NAMALWA (cell line): ENCODE measurements at regions not wholly inside any gene's neighbourhood (a gene's known extent, or its start where the extent isn't known, plus 50 kb on each side); places are given as distances from the start of the nearest gene placed in this dataset.

Experiments
- DNase-seq: peaks from one replicate; pipeline ENCODE4 v3.0.0-alpha.2; 2015; ENCODE audit warnings: low spot score

DNA sequence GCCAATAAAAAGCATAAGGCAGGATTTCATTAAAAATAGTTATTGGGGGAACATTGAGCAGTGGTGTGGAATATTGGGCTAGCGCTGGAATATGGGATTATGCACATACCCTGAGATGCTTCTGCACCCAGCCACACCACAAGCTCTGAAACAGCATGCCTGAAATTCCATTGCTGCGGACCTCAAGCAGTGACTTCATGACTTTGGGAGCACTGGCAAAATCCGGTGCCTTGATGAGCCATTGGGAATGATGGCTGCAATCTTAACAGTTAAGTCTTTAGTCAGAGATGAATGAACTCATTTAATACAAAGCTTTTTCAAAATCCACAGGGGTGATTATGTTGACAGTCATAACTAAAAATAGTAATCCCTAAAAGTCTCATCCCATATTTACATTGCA, 274.7 kb upstream of the MTPN start:
- DNase-seq: no peak

DNA sequence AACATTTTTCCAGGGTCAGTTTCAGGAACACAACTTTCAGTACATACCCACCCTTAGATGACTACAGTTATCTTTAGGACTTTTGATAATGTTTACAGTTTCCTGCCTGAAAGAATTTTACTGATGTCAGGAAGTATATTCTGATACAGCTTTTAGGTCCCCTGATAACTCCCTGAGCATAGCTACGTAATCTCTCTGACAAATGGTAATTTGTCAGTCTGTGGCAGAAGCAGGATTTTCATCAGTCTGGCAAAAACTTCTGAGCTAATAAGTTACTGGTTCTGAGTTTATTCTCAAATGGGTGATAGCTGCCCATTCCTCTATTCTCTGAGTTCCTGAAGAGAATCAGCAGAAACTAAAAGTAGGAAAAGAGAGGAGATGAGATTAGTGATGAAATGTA, 270.1 kb upstream of the MTPN start:
- DNase-seq: no peak

DNA sequence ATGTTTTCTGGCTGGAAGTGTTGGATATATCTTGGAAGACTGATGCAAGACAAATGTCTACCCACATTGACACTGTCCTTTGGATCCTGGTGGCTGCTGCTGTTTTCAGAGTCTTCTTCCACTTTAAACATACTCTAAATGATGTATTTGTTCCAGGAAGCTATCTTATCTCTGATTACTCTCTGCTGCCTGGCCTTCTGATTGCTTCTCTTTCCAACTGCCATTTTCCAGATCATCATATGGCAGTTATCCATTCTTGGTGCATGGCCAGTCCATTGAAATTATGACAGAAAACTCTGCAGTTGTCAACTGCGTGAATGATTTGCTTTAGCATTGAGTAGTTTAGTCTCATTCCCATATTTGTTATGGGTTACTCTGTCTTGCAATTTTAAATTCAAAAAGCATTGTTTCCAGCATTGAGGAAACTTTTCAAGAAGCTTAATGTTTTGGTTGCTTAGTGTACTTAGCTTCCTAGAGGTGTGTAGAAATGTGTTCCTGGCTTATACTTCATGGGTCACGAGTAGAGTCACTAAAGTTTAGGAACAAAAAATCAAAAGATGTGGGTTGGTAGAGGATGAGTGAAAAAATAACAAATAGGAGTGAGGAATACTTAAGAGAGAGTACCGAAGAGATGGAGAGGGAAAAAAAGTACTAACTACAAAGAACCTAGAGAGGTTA, 268.3 kb upstream of the MTPN start:
- DNase-seq: no peak

GRCh38 chr7:136234040-136234439, 256.9 kb upstream of the MTPN start:
- DNase-seq: no peak

DNA sequence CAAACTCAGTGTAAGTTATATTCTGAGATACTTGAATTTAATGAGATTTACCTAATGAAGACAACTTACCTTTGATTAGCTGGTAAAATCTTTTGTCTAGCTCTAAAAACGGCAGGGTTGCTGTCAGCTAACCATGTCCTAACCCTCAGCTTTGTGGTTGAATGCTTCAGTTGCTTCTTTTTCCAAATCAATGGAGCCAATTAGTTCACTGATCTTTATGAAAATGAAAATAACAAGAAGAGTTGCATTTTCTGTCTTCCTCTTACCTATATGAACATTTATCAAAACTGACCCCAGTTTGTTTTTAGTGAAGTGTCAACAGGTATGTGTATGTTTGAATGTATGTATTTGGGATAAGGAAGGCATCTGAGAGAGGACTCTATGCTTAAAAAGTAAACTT, 253.1 kb upstream of the MTPN start:
- DNase-seq: no peak

- DNase-seq: no peak
These were observed 252.6 kb upstream of the MTPN start for GRCh38 chr7:136229790-136230189.

DNA sequence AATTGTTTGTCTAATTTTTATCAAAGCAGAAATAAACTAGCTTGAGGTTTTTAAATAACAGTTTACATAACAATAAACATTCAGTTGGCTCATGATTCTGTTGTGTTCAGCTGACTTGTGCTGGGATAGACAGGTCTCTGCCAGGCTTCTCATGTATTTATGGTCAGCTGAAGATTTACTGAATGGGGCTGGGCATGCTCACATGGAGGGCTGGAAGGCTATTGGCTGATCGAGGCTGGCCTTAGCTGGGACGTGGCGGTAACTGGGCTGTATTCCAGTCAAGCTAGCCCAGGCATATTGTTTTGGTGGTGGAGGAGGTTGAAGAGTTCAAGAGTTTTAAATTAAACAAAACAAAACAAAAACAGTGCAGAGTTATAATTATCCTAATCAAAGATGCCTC, 251.0 kb upstream of the MTPN start:
- no peak for DNase-seq

DNA sequence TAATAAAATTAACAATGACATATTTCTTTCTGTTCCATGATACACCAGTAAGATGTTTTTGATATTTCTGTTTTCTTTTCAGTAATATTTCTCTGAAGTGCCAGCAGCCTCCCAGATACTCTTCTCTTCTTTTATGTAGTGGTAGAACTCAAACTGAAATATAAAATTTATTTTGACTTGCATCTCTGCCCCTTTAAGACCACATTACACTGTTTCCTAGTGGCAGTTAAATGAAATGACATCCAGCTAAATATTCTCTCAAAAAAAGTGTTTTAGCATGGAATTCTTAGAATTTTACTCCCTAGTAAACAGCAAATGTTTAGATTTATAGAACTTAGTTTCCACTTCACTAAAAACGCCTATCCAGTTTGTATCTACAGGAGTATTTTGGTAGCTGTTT, 237.2 kb upstream of the MTPN start:
- DNase-seq: peak; percentile 8

DNA sequence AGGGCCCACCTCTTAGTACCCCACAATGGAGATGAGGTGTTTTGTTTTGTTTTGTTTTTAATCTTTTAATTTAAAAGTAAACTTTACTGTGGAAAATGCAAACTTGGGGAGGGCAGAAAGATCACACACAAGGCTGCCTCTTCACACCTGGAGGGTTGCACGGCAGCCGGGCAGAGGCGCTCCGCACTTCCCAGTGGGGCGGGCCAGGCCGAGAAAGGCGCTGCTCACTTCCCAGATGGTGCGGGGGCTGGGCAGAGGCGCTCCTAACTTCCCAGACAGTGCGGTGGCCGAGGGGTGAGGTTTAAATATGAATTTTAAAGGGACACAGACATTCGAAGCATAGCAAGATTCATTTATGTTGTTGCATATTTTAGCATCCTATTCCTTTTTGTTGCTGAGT, 235.9 kb upstream of the MTPN start:
- DNase-seq: no peak

DNA sequence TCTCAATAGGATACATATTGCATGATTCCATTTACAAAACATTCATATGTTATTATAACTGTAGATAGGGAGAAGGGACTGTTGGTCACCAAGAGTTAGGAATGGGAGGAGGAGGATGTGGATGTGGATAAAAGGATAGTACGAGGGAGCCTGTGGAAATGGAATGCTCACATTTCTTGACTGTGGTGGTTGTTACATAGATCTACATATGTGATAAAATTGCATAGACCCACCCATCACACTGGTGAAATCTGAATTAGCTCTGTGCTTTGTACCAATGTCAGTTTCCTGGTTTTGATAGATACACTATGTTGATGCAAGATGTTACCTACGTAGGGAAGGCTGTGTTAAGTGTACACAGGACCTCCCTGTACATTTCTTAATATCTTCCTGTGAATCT, 233.5 kb upstream of the MTPN start:
- DNase-seq: no peak

DNA sequence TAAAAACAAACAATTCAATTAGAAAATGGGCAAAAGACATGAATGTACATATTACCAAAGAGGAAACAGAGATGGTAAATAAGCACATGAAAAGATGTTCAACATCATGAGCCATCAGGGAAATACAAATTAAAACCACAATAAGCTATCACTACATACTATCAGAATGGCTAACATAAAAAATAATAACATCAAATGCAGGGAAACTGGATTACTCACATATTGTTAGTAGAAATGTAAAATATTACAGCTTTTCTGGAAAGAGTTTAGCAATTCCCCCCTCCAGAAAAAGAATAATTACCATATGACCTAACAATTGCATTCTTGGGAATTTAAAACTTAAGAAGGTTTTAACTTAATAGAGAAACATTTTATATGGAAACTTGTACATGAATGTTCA, 232.9 kb upstream of the MTPN start:
- no peak for DNase-seq

DNA sequence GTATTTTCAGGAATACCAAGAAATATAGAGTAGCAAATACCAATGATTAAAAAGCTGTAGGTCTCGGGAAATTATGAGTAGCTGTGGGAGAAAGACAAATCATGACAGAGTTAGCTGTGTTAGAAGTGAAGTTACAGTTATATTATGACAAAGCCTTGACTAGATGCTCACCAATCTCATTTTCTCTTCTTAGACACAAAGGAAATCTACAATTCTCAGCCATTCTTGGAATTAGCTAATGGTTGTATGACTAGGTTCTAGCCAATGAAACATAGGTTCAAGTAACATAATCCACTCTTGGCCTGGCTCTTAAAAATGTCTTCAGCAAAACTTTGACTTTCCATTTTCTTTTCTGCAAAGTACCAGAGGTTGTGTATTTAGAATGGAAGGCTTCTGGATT, 228.8 kb upstream of the MTPN start:
- no peak for DNase-seq

DNA sequence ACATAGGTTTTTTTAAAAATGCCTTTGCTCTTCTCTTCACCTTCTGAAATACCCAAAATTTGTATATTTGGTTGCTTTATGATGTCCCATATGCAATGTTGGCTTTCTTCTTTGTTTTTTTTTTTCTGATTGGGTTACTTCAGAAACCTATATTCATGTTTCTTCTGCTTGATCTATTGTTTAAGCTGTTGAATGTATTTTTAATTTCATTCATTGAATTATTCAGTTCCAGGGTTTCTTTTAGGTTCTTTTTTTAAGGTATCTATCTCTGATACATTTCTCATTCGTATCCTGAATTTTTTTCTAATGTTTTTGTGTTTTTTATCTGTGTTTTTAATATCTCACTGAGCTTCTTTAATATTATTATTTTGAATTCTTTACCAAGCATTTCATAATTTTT, 221.0 kb upstream of the MTPN start:
- no peak for DNase-seq

DNA sequence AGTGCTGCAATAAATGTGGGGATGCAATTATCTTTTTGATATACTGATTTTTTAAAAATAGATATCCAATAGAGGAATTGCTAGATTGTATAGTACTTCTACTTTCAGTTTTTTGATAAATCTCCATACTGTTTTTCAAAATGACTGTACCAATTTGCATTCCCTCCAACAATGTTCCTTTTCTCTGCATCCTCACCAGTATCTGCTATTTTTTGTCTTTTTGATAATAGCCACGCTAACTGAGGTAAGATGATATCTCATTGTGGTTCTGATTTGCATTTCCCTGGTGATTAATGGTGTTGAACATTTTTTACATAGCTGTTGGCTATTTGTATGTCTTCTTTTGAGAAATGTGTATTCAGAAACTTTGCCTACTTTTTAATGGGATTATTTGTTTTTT, 217.7 kb upstream of the MTPN start:
- DNase-seq: no peak

DNA sequence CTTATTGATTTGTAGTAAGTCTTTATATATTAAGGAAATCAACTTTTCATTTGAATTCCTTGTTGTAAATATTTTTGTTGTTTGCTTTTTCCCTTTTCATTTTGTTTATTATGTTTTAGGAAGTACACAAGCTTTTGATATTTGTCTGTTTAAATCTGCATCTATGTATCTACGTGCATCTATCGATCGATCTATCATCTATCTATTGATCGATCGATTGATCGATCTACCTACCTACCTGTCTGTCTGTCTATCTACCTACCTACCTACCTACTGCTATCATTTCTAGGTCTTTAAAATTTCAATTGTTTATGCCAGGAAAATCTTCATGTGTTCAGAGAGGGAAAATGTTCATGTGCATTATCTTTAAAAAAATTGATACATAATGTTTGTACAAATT, 216.8 kb upstream of the MTPN start:
- no peak for DNase-seq

GRCh38 chr7:136189506-136189998, 212.4 kb upstream of the MTPN start:
- no peak for DNase-seq

GRCh38 chr7:136186281-136186680, 209.1 kb upstream of the MTPN start:
- DNase-seq: no peak

DNA sequence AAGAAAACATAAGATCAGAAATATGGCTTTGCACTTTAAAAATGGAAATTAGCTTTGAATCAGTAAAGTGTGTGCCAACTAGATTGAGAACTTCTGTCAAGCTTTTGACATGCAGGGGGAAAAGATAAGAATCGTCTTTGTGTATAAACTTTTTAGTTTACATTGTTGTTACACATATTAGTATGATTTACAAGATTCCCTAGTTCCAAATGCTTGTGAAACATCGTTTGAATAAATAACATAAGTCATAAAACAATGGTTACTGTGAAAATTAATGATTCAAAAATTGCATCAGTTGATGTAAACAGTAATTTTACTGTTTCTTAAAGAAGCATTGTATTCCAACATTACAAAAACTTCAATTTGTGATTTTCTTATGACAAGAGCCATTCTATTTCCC, 207.6 kb upstream of the MTPN start:
- no peak for DNase-seq

DNA sequence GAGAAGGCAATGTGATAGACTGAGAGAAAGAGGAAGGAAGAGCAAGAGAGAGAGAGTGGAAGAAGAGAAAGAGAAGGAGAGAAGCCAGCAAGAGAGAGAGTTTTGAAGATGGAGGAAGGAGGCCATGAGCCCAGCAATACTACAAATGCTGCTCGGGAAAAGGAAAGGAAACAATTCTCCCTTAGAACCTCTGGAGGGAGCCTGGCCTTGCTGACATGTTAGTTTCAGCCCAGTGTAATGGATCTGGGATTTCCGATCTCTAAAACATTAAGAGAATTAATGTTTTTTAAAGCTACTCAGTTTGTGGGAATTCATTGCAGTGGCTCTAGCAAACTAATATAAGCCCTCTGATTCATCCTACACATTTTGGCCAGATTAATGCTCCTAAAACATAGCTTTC, 206.8 kb upstream of the MTPN start:
- no peak for DNase-seq

- no peak for DNase-seq
These were observed 203.8 kb upstream of the MTPN start for GRCh38 chr7:136180984-136181383.

DNA sequence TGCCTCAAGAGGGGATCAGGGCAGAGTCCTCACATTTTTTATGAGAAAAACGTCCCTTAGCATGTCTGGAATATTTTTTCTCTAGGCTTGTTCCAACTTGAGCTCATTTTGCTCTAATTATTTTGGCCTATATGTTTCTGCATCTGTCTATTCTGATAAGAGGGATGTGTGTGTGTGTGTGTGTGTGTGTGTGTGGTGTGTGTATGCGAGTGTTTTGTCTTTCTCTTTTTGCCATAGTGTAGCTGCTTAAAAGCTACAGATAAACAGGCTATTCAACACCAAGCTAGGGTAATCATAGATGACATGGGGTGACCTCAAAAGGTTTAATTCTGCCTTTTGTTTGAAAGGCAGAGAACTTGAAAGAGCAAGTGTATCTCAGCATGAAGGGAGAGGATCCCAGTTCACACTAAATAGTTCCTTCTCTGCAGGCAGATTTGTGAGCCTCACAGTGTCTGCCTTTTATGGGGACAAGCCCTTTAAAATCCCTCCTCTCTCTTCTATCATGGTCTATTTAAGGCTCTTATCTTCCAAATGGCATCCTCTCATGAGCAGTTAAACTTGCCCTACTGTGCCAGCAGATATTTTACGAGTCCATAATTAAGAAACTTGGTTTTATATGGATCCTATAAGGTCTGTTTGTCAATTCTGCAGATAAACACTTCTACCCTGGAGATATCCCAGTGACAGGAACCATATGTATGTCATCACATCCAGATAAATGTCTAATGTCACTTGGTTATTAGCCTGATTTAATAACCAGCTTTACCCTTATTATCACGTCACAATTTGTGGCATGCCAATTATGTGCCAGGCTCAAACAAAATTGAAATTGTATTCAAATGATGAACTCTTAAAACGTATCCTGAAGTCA, 202.9 kb upstream of the MTPN start:
- no peak for DNase-seq

- no peak for DNase-seq
These were observed 202.0 kb upstream of the MTPN start for GRCh38 chr7:136179154-136179553.

- DNase-seq: no peak
These were observed 197.4 kb upstream of the MTPN start for GRCh38 chr7:136174477-136175125.
